Endothelial cell of umbilical vein (primary cell): ENCODE measurements at regions not wholly inside any gene's neighbourhood (a gene's known extent, or its start where the extent isn't known, plus 50 kb on each side); places are given as distances from the start of the nearest gene placed in this dataset.

Experiments used
- EZH2 ChIP-seq: IDR thresholded peaks from 2 replicates; pipeline ENCODE4 v1.6.1; 2012; ENCODE audit warnings: borderline replicate concordance, low read depth, mild to moderate bottlenecking, moderate library complexity, low read length, inconsistent platforms; ENCODE audit not compliant: severe bottlenecking
- FOS ChIP-seq: IDR thresholded peaks from 2 replicates; pipeline ENCODE4 v1.6.1; 2011; ENCODE audit warnings: mild to moderate bottlenecking, low read length, moderate library complexity, borderline replicate concordance; ENCODE audit not compliant: insufficient read depth
- GATA2 ChIP-seq: IDR thresholded peaks from 2 replicates; pipeline ENCODE4 v1.7.0; 2011; ENCODE audit warnings: low read depth, mild to moderate bottlenecking, moderate library complexity, mixed read lengths, low read length; ENCODE audit not compliant: insufficient read length, insufficient read depth
- JUN ChIP-seq: IDR thresholded peaks from 2 replicates; pipeline ENCODE4 v1.6.1; 2011; ENCODE audit warnings: borderline replicate concordance, low read depth; ENCODE audit not compliant: insufficient read length, insufficient read depth
- MYC ChIP-seq: IDR thresholded peaks from one replicate; pipeline ENCODE4 v1.6.1; 2011; ENCODE audit warnings: mild to moderate bottlenecking, low read depth, low read length
- POLR2A ChIP-seq: IDR thresholded peaks from 2 replicates; pipeline ENCODE4 v1.6.1; 2012; ENCODE audit warnings: low read depth, mild to moderate bottlenecking, control low read depth, low read length
- POLR2AphosphoS5 ChIP-seq: IDR thresholded peaks from 2 replicates; pipeline ENCODE4 v1.6.1; 2012; ENCODE audit warnings: low read depth, mild to moderate bottlenecking, control low read depth, low read length, moderate library complexity; ENCODE audit not compliant: insufficient read depth
- TF ChIP-seq, protein P1 (sequence below), 2 donors: IDR thresholded peaks; 1 replicate in 1 of 2; 2 replicates in 1 of 2; pipeline ENCODE4 v1.5.1; 2011; ENCODE audit warnings: low read length in 2 of 2, mild to moderate bottlenecking in 2 of 2, moderate library complexity in 2 of 2, control low read depth in 1 of 2, inconsistent platforms in 1 of 2, low read depth in 1 of 2; ENCODE audit not compliant: insufficient read depth in 1 of 2; ENCODE audit errors: extremely low read depth in 1 of 2
- TF ChIP-seq, protein P2 (sequence below): IDR thresholded peaks from 2 replicates; pipeline ENCODE4 v1.6.1; 2011; ENCODE audit not compliant: insufficient read depth, insufficient read length

GRCh38 chr19:34578173-34578572 lies 96.6 kb downstream of the WTIP start:
- TF ChIP-seq, protein P1, sequence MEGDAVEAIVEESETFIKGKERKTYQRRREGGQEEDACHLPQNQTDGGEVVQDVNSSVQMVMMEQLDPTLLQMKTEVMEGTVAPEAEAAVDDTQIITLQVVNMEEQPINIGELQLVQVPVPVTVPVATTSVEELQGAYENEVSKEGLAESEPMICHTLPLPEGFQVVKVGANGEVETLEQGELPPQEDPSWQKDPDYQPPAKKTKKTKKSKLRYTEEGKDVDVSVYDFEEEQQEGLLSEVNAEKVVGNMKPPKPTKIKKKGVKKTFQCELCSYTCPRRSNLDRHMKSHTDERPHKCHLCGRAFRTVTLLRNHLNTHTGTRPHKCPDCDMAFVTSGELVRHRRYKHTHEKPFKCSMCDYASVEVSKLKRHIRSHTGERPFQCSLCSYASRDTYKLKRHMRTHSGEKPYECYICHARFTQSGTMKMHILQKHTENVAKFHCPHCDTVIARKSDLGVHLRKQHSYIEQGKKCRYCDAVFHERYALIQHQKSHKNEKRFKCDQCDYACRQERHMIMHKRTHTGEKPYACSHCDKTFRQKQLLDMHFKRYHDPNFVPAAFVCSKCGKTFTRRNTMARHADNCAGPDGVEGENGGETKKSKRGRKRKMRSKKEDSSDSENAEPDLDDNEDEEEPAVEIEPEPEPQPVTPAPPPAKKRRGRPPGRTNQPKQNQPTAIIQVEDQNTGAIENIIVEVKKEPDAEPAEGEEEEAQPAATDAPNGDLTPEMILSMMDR (IDR thresholded peaks at IDR 0.05; ENCODE audit: extremely low read depth in 1 of 2, insufficient read depth in 1 of 2, low read depth in 1 of 2, low read length in 2 of 2), result no peak
- TF ChIP-seq POLR2AphosphoS5 (no peak), EZH2 (no peak), POLR2A (no peak), FOS (no peak), MYC (no peak), JUN (no peak), GATA2 (no peak)
- TF ChIP-seq, protein P2, sequence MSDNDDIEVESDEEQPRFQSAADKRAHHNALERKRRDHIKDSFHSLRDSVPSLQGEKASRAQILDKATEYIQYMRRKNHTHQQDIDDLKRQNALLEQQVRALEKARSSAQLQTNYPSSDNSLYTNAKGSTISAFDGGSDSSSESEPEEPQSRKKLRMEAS, result no peak
